ENCODE measurements at regions not wholly inside any gene's neighbourhood (a gene's known extent, or its start where the extent isn't known, plus 50 kb on each side); places are given as distances from the start of the nearest gene placed in this dataset.
"Not testable (repeated sequence)": the region's sequence is repeated elsewhere in the genome, so short reads cannot be mapped to it uniquely, and the experiment has no call there.

DNA sequence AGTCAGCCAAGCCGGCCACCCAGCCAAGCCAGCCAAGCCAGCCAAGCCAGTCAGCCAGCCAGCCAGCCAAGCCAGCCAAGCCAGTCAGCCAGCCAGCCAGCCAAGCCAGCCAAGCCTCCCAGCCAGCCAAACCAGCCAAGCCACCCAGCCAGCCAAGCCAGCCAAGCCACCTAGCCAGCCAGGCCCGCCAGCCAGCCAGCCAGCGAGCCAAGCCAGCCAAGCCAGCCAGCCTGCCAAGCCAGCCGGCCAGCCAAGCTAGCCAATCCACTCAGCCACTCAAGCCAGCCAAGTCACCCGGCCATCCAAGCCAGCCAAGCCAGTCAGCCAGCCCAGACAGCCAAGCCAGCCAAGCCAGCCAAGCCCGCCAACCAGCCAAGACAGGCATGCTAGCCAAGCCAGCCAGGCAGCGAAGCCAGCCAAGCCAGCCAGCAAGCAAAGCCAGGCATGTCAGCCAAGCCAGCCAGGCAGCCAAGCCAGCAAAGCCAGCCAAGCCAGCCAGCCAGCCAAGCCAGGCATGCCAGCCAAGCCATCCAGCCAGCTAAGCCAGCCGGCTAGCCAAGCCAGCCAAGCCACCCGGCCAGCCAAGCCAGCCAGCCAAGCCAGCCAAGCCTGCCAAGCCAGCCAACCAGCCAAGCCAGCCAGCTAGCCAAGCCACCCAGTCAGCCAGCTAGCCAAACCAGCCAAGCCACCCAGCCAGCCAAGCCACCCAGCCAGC is 351.2 kb upstream of the PLGLB2 start:
- not testable (repeated sequence) for H3K27me3 ChIP-seq (ENCODE audit: low read depth, low read length); H3K9me3 ChIP-seq (ENCODE audit: control insufficient read depth in 1 of 2, low read length in 2 of 2); H3K4me3 ChIP-seq (ENCODE audit: low read depth in 1 of 2, low read length in 2 of 2); H3K27ac ChIP-seq (ENCODE audit: low read length); H3K4me1 ChIP-seq (ENCODE audit: control insufficient read depth in 1 of 2, insufficient read depth in 2 of 2, low read length in 2 of 2); H3K36me3 ChIP-seq (ENCODE audit: control insufficient read depth in 1 of 2, insufficient read depth in 2 of 2, low read length in 2 of 2)

DNA sequence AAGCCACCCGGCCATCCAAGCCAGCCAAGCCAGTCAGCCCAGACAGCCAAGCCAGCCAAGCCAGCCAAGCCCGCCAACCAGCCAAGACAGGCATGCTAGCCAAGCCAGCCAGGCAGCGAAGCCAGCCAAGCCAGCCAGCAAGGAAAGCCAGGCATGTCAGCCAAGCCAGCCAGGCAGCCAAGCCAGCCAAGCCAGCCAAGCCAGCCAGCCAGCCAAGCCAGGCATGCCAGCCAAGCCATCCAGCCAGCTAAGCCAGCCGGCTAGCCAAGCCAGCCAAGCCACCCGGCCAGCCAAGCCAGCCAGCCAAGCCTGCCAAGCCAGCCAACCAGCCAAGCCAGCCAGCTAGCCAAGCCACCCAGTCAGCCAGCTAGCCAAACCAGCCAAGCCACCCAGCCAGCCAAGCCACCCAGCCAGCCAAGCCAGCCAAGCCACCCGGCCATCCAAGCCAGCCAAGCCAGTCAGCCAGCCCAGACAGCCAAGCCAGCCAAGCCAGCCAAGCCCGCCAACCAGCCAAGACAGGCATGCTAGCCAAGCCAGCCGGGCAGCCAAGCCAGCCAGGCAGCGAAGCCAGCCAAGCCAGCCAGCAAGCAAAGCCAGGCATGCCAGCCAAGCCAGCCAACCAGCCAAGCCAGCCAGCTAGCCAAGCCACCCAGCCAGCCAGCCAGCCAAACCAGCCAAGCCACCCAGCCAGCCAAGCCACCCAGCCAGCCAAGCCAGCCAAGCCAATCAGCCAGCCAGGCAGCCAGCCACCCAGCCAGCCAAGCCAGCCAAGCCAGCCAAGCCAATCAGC is 350.4 kb upstream of the PLGLB2 start:
- H3K9me3 ChIP-seq (ENCODE audit: control insufficient read depth in 1 of 2, low read length in 2 of 2); H3K4me3 ChIP-seq (ENCODE audit: low read depth in 1 of 2, low read length in 2 of 2); H3K36me3 ChIP-seq (ENCODE audit: control insufficient read depth in 1 of 2, insufficient read depth in 2 of 2, low read length in 2 of 2); H3K4me1 ChIP-seq (ENCODE audit: control insufficient read depth in 1 of 2, insufficient read depth in 2 of 2, low read length in 2 of 2); H3K27ac ChIP-seq (ENCODE audit: low read length); H3K27me3 ChIP-seq (ENCODE audit: low read depth, low read length): not testable (repeated sequence)

DNA sequence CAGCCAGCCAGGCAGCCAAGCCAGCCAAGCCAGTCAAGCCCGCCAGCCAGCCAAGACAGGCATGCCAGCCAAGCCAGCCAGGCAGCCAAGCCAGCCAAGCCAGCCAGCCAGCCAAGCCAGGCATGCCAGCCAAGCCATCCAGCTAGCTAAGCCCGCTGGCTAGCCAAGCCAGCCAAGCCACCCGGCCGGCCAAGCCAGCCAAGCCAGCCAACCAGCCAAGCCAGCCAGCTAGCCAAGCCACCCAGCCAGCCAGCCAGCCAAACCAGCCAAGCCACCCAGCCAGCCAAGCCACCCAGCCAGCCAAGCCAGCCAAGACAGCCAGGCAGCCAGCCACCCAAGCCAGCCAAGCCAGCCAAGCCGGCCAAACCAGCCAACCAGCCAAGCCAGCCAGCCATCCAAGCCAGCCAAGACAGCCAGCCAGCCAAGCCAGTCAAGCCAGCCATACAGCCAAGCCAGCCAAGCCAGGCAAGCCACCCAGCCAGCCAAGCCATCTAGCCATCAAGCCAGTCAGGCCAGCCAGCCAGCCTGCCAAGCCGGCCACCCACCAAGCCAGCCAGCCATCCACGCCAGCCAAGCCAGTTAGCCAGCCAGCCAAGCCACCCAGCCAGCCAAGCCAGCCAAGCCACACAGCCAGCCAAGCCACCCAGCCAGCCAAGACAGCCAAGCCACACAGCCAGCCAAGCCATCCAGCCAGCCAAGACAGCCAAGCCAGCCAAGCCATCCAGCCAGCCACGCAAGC is 349.2 kb upstream of the PLGLB2 start:
- not testable (repeated sequence) for H3K27me3 ChIP-seq (ENCODE audit: low read depth, low read length); H3K9me3 ChIP-seq (ENCODE audit: control insufficient read depth in 1 of 2, low read length in 2 of 2); H3K36me3 ChIP-seq (ENCODE audit: control insufficient read depth in 1 of 2, insufficient read depth in 2 of 2, low read length in 2 of 2); H3K4me1 ChIP-seq (ENCODE audit: control insufficient read depth in 1 of 2, insufficient read depth in 2 of 2, low read length in 2 of 2); H3K4me3 ChIP-seq (ENCODE audit: low read depth in 1 of 2, low read length in 2 of 2); H3K27ac ChIP-seq (ENCODE audit: low read length)

DNA sequence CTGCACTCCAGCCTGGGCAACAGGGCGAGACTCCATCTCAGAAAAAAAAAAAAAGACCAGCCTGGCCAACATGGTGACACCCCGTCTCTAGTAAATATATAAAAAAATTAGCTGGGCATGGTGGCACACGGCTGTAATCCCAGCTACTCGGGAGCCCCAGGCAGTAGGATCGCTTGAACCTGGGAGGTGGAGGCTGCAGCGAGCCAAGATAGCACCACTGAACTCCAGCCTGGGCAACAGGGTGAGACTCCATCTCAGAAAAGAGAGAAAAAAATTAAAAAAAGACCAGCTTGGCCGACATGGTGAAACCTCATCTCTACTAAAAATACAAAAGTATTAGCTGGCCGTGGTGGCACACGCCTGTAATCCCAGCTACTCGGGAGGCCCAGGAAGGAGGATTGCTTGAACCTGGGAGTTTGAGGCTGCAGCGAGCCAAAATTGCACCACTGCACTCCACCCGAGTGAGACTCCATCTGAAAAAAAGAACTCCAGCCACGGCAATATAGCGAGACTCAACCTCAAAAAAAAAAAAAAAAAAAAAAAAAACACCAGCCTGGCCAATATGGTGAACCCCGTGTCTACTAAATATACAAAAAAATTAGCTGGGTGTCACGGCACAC is 346.1 kb upstream of the PLGLB2 start:
- no peaks in the 10 kb centered on the region for H3K9me3 ChIP-seq (ENCODE audit: control insufficient read depth in 1 of 2, low read length in 2 of 2)
- no peaks in the 10 kb centered on the region for H3K27me3 ChIP-seq (ENCODE audit: low read depth, low read length)
- H3K36me3 ChIP-seq (ENCODE audit: control insufficient read depth in 1 of 2, insufficient read depth in 2 of 2, low read length in 2 of 2): no peaks in the 10 kb centered on the region
- H3K4me1 ChIP-seq (ENCODE audit: control insufficient read depth in 1 of 2, insufficient read depth in 2 of 2, low read length in 2 of 2): no peaks in the 10 kb centered on the region
- H3K27ac ChIP-seq (ENCODE audit: low read length): no peak overlapping the region
- H3K4me3 ChIP-seq (ENCODE audit: low read depth in 1 of 2, low read length in 2 of 2): no peak overlapping the region

DNA sequence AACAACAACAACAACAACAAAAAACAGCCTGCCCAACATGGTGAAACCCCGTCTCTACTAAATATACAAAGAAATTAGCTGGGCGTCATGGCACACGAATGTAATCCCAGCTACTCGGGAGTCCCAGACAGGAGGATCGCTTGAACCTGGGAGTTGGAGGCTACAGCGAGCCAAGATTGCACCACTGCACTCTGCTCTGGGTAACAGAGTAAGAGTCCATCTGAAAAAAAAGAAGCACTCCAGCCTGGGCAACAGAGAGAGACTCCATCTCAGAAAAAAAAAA is 344.1 kb upstream of the PLGLB2 start:
- Histone ChIP-seq H3K9me3 (ENCODE audit: control insufficient read depth in 1 of 2, low read length in 2 of 2) (no peaks in the 10 kb centered on the region), H3K27ac (ENCODE audit: low read length) (no peak overlapping the region), H3K36me3 (ENCODE audit: control insufficient read depth in 1 of 2, insufficient read depth in 2 of 2, low read length in 2 of 2) (no peaks in the 10 kb centered on the region), H3K4me1 (ENCODE audit: control insufficient read depth in 1 of 2, insufficient read depth in 2 of 2, low read length in 2 of 2) (no peaks in the 10 kb centered on the region), H3K27me3 (ENCODE audit: low read depth, low read length) (no peaks in the 10 kb centered on the region), H3K4me3 (ENCODE audit: low read depth in 1 of 2, low read length in 2 of 2) (no peak overlapping the region)

DNA sequence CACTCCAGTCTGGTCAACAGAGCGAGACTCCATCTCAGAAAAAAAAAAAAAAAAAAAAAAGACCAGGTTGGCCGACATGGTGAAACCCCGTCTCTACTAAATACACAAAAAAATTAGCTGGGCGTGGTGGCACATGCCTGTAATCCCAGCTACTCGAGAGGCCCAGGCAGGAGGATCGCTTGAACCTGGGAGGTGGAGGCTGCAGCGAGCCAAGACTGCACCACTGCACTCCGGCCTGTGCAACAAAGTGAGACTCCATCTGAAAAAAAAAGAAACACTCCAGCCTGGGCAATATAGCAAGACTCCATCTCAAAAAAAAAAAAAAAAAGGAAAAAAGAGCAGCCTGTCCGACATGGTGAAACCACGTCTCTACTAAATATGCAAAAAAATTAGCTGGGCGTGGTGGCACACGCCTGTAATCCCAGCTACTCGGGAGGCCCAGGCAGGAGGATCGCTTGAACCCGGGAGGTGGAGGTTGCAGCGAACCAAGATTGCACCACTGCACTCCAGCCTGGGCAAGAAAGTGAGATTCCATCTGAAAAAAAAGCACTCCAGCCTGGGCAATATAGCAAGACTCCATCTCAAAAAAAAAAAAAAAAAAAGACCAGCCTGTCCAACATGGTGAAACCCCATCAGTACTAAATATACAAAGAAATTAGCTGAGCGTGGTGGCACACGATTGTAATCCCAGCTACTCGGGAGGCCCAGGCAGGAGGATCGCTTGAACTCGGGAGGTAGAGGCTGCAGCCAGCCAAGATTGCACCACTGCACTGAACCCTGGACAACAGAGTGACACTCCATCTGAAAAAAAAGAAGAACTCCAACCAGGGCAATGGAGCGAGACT is 343.3 kb upstream of the PLGLB2 start:
- not testable (repeated sequence) for H3K9me3 ChIP-seq (ENCODE audit: control insufficient read depth in 1 of 2, low read length in 2 of 2); H3K27me3 ChIP-seq (ENCODE audit: low read depth, low read length); H3K4me1 ChIP-seq (ENCODE audit: control insufficient read depth in 1 of 2, insufficient read depth in 2 of 2, low read length in 2 of 2); H3K36me3 ChIP-seq (ENCODE audit: control insufficient read depth in 1 of 2, insufficient read depth in 2 of 2, low read length in 2 of 2); H3K27ac ChIP-seq (ENCODE audit: low read length); H3K4me3 ChIP-seq (ENCODE audit: low read depth in 1 of 2, low read length in 2 of 2)

DNA sequence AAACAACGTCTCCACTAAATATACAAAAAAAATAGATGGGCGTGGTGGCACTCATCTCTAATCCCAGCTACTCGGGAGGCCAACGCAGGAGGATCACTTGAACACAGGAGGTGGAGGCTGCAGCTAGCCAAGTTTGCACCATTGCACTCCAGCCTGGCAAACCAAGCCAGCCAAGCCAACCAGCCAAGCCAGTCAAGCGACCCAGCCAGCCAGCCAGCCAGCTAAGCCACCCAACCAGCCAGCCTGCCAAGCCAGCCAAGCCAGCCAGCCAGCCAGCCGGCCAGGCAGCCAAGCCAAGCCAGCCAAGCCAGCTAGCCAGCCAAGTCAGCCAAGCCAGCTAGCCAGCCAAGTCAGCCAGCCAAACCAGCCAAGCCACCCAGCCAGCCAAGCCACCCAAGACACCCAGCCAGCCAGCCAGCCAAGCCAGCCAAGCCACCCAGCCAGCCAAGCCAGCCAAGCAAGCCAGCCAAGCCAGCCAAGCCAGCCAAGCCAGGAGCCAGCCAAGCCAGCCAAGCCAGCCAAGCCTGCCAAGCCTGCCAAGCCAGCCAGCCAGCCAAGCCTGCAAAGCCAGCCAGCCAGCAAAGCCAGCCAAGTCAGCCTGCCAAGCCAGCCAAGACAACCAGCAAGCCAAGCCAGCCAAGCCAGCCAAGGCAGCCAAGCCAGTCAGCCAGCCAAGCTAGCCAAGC is 342.2 kb upstream of the PLGLB2 start:
- H3K4me1 ChIP-seq (ENCODE audit: control insufficient read depth in 1 of 2, insufficient read depth in 2 of 2, low read length in 2 of 2); H3K4me3 ChIP-seq (ENCODE audit: low read depth in 1 of 2, low read length in 2 of 2); H3K27me3 ChIP-seq (ENCODE audit: low read depth, low read length); H3K36me3 ChIP-seq (ENCODE audit: control insufficient read depth in 1 of 2, insufficient read depth in 2 of 2, low read length in 2 of 2); H3K27ac ChIP-seq (ENCODE audit: low read length); H3K9me3 ChIP-seq (ENCODE audit: control insufficient read depth in 1 of 2, low read length in 2 of 2): not testable (repeated sequence)

DNA sequence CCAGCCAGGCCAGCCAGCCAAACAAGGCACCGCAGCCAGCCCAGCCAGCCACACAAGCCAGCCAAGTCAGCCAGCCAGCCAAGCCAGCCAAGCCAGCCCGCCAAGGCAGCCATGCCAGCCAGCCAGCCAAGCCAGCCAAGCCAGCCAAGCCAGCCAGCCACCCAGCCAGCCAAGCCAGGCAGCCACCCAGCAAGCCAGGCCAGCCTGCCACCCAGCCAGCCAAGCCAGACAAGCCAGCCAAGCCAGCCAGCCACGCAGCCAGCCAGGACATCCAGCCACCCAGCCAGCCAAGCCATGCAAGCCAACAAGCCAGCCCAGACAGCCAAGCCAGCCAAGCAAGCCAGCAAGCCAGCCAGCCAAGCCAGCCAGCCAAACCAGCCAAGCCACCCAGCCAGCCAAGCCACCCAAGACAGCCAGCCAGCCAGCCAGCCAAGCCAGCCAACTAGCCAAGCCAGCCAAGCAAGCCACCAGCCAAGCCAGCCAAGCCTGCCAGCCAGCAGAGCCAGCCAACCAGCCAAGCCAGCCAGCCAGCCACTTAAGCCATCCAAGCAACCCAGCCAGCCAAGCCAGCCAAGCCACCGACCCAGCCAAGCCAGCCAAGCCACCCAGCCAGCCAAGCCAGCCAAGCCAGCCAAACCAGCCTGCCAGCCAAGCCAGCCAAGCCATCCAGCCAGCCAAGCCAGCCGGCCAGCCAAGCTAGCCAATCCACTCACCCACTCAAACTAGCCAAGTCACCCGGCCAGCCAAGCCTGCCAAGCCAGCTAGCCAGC is 341.3 kb upstream of the PLGLB2 start:
- H3K4me1 ChIP-seq (ENCODE audit: control insufficient read depth in 1 of 2, insufficient read depth in 2 of 2, low read length in 2 of 2); H3K4me3 ChIP-seq (ENCODE audit: low read depth in 1 of 2, low read length in 2 of 2); H3K9me3 ChIP-seq (ENCODE audit: control insufficient read depth in 1 of 2, low read length in 2 of 2); H3K27ac ChIP-seq (ENCODE audit: low read length); H3K27me3 ChIP-seq (ENCODE audit: low read depth, low read length); H3K36me3 ChIP-seq (ENCODE audit: control insufficient read depth in 1 of 2, insufficient read depth in 2 of 2, low read length in 2 of 2): not testable (repeated sequence)

DNA sequence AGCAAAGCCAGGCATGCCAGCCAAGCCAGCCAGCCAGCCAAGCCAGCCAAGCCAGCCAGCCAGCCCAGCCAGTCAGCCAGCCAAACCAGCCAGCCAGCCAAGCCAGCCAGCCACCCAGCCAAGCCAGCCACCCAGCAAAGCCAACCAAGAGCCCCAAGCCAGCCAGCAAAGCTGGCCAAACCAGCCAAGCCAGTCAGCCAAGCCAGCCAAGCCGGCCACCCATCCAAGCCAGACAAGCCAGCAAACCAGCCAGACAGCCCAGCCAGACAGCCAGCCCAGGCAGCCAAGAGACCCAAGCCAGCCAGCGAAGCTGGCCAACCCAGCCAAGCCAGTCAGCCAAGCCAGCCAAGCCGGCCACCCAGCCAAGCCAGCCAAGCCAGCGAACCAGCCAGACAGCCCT is 338.3 kb upstream of the PLGLB2 start:
- H3K27me3 ChIP-seq (ENCODE audit: low read depth, low read length); H3K36me3 ChIP-seq (ENCODE audit: control insufficient read depth in 1 of 2, insufficient read depth in 2 of 2, low read length in 2 of 2); H3K4me3 ChIP-seq (ENCODE audit: low read depth in 1 of 2, low read length in 2 of 2); H3K4me1 ChIP-seq (ENCODE audit: control insufficient read depth in 1 of 2, insufficient read depth in 2 of 2, low read length in 2 of 2); H3K27ac ChIP-seq (ENCODE audit: low read length); H3K9me3 ChIP-seq (ENCODE audit: control insufficient read depth in 1 of 2, low read length in 2 of 2): not testable (repeated sequence)

DNA sequence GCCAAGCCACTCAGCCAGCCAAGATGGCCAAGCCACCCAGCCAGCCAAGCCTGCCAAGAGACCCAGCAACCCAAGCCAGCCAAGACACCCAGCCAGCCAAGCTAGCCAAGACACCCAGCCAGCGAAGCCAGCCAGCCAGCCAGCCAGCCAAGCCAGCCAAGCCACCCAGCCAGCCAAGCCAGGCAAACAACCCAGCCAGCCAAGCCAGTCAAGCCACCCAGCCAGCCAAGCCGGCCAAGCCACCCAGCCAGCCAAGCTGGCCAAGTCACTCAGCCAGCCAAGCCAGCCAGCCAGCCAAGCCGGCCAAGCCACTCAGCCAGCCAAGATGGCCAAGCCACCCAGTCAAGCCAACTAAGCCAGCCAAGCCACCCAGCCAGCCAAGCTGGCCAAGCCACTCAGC is 337.5 kb upstream of the PLGLB2 start:
- H3K9me3 ChIP-seq (ENCODE audit: control insufficient read depth in 1 of 2, low read length in 2 of 2); H3K4me3 ChIP-seq (ENCODE audit: low read depth in 1 of 2, low read length in 2 of 2); H3K27ac ChIP-seq (ENCODE audit: low read length); H3K4me1 ChIP-seq (ENCODE audit: control insufficient read depth in 1 of 2, insufficient read depth in 2 of 2, low read length in 2 of 2); H3K27me3 ChIP-seq (ENCODE audit: low read depth, low read length); H3K36me3 ChIP-seq (ENCODE audit: control insufficient read depth in 1 of 2, insufficient read depth in 2 of 2, low read length in 2 of 2): not testable (repeated sequence)
